Mucosa of rectum (tissue), 2 donors: ENCODE measurements at regions not wholly inside any gene's neighbourhood (a gene's known extent, or its start where the extent isn't known, plus 50 kb on each side); places are given as distances from the start of the nearest gene placed in this dataset.

Source experiments
- H3K27ac ChIP-seq, 2 donors: one replicate each; pipeline ENCODE4 v1.7.0; 2013; ENCODE audit warnings: inconsistent platforms in 2 of 2, low read depth in 2 of 2, low read length in 2 of 2
- H3K27me3 ChIP-seq, 2 donors: one replicate each; pipeline ENCODE4 v1.7.0; 2013; ENCODE audit warnings: low read length in 2 of 2; ENCODE audit not compliant: control insufficient read depth in 2 of 2, insufficient read depth in 2 of 2
- H3K36me3 ChIP-seq, 2 donors: one replicate each; pipeline ENCODE4 v1.7.0; 2013; ENCODE audit warnings: low read length in 2 of 2; ENCODE audit not compliant: control insufficient read depth in 2 of 2, insufficient read depth in 2 of 2
- H3K4me1 ChIP-seq, 2 donors: one replicate each; pipeline ENCODE4 v1.7.0; 2013; ENCODE audit warnings: low read length in 2 of 2, mild to moderate bottlenecking in 1 of 2; ENCODE audit not compliant: control insufficient read depth in 2 of 2, insufficient read depth in 2 of 2
- H3K4me3 ChIP-seq, 2 donors: one replicate each; pipeline ENCODE4 v1.7.0; 2013; ENCODE audit warnings: low read length in 2 of 2
- H3K9ac ChIP-seq, 2 donors: one replicate each; pipeline ENCODE4 v1.7.0; 2013; ENCODE audit warnings: low read length in 2 of 2, low read depth in 1 of 2, mild to moderate bottlenecking in 1 of 2
- H3K9me3 ChIP-seq, 2 donors: one replicate each; pipeline ENCODE4 v1.7.0; 2013; ENCODE audit warnings: low read length in 2 of 2; ENCODE audit not compliant: control insufficient read depth in 2 of 2
- donor health status: healthy.
- donor health status: Normal muscosa, but diverticular disease.

GRCh38 chr5:56461584-56461983 lies 228.5 kb upstream of the ANKRD55 start:
- no peak overlapping the region for H3K9ac ChIP-seq
- H3K36me3 ChIP-seq = no peaks in the 10 kb centered on the region
- no peak overlapping the region for H3K4me3 ChIP-seq
- no peaks in the 10 kb centered on the region for H3K9me3 ChIP-seq
- peaks cover 0 to 6% of the 10 kb centered on the region in 2 donors for H3K4me1 ChIP-seq
- no peak overlapping the region for H3K27ac ChIP-seq
- no peaks in the 10 kb centered on the region for H3K27me3 ChIP-seq

GRCh38 chr5:56460681-56461191 lies 227.6 kb upstream of the ANKRD55 start:
- no peak overlapping the region for H3K27ac ChIP-seq

DNA sequence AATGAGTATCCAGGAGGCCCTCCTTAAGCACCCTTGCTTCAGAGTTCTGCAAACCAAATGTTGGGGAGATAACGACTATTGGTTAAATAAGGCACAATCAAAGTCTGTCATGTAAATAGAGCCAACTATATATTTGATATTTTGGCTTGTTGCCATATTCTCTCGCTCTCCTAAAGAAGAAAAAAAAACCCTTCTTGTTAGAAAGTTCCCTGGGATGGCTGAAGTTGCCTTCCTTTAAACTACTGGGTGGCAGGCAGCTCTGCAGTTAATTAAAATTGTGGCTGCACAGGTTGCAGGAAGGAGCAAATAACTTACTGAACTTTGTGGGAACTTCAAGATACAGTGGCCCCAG lies 227.0 kb upstream of the ANKRD55 start:
- H3K27me3 ChIP-seq = no peaks in the 10 kb centered on the region
- H3K9ac ChIP-seq = no peak overlapping the region
- H3K9me3 ChIP-seq = no peaks in the 10 kb centered on the region
- no peak overlapping the region for H3K27ac ChIP-seq
- no peak overlapping the region for H3K4me3 ChIP-seq
- no peaks in the 10 kb centered on the region for H3K4me1 ChIP-seq
- H3K36me3 ChIP-seq = no peaks in the 10 kb centered on the region

More at GRCh38 chr5:56460681-56461191, 227.6 kb upstream of the ANKRD55 start:
- no peaks in the 10 kb centered on the region for H3K9me3 ChIP-seq
- H3K4me3 ChIP-seq = no peak overlapping the region
- no peaks in the 10 kb centered on the region for H3K27me3 ChIP-seq
- H3K4me1 ChIP-seq = peaks cover 0 to 4% of the 10 kb centered on the region in 2 donors
- H3K36me3 ChIP-seq = no peaks in the 10 kb centered on the region
- H3K9ac ChIP-seq = no peak overlapping the region

DNA sequence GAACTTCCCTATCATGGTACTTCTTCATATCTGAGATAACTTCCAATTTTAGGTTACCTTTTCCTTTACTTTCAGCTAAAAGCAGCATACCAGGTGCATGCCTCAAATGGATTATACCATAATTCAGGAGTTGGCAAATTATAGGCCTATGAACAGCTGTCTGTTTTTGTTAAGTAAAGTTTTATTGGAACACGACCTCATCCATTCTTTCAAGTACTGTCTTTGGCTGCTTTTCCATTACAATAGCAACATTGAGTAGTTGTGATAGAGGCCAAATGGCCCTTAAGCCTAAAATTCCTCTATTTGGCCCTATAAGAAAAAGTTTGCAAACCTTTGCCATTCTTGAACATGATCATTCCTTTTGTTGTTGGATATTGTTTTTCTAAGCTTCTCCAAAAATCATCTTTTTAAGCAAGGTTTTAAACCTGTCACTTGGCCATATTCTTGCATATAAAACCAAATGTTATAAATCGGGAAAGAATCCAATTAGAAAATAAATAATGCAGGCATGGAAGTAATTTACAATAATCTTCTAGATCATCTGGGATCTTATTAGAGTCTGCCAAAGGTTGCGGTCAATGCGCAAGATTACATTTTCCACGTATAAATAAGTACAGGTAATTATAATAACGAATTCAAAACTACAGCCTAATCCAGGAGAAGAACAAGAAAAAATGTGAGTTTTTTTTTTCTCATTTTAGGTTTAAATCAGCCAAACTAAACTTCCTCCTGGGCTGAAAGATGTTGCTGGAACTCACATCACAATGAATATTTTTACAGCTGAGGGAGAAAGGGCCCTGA lies 226.5 kb upstream of the ANKRD55 start:
- Histone ChIP-seq H3K27ac (no peak overlapping the region), H3K4me1 (no peaks in the 10 kb centered on the region), H3K36me3 (no peaks in the 10 kb centered on the region), H3K9me3 (no peaks in the 10 kb centered on the region), H3K27me3 (no peaks in the 10 kb centered on the region), H3K4me3 (no peak overlapping the region), H3K9ac (no peak overlapping the region)

DNA sequence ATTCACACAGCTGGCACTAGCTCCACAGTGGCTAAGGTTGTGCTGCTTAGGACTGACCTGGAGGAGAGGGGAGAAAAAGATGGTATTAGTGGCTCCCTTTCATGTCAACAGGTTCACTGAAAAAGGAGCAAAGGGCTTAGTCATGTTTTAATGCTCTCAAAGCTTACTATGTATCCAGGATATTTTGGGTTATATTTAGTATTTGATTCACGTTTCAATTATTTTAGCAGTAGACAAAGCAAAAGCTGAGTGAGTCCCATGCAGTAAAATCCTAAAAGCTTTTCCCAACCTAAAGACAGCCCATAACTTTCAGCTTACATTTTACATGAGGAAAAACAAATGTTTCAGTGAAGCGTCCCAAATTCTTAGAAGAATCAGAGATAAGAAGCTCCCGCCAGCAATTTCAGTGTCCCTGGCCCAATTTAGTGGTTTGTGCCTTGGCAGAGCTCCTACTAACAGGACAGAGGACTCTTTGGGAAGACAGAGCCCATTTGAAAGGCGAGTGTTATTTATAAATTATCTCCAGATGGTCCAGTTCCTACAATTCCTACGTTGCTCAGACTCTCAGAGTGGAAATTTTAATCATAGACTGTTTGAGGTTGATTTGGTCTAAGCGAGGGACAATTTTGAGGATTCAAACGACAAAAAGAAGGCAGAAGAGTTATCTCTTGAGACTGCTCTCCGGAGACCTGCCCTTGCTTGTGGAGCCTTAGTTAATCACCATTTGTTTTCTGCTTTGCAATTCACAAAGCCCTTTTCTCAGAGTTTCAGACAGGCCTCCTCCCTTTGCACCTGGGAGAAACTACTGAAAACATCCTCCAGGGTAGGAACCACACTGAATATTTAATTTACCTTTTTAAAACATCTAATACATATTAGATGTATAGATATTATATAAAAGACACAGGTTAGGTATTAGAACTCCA lies 225.0 kb upstream of the ANKRD55 start:
- H3K27me3 ChIP-seq = no peaks in the 10 kb centered on the region
- H3K4me3 ChIP-seq = no peak overlapping the region
- no peaks in the 10 kb centered on the region for H3K4me1 ChIP-seq
- no peak overlapping the region for H3K27ac ChIP-seq
- H3K9me3 ChIP-seq = no peaks in the 10 kb centered on the region
- H3K9ac ChIP-seq = no peak overlapping the region
- H3K36me3 ChIP-seq = no peaks in the 10 kb centered on the region

- no peak overlapping the region for H3K27ac ChIP-seq
- H3K9ac ChIP-seq = no peak overlapping the region
- no peaks in the 10 kb centered on the region for H3K4me1 ChIP-seq
- H3K9me3 ChIP-seq = no peaks in the 10 kb centered on the region
- no peaks in the 10 kb centered on the region for H3K27me3 ChIP-seq
- no peak overlapping the region for H3K4me3 ChIP-seq
- no peaks in the 10 kb centered on the region for H3K36me3 ChIP-seq
Observed at GRCh38 chr5:56456002-56456401, 222.9 kb upstream of the ANKRD55 start.

- H3K27me3 ChIP-seq = no peaks in the 10 kb centered on the region
- H3K4me1 ChIP-seq = no peaks in the 10 kb centered on the region
- no peaks in the 10 kb centered on the region for H3K9me3 ChIP-seq
- no peak overlapping the region for H3K4me3 ChIP-seq
- H3K36me3 ChIP-seq = no peaks in the 10 kb centered on the region
- no peak overlapping the region for H3K27ac ChIP-seq
- H3K9ac ChIP-seq = no peak overlapping the region
Observed at GRCh38 chr5:56455417-56455816, 222.3 kb upstream of the ANKRD55 start.

DNA sequence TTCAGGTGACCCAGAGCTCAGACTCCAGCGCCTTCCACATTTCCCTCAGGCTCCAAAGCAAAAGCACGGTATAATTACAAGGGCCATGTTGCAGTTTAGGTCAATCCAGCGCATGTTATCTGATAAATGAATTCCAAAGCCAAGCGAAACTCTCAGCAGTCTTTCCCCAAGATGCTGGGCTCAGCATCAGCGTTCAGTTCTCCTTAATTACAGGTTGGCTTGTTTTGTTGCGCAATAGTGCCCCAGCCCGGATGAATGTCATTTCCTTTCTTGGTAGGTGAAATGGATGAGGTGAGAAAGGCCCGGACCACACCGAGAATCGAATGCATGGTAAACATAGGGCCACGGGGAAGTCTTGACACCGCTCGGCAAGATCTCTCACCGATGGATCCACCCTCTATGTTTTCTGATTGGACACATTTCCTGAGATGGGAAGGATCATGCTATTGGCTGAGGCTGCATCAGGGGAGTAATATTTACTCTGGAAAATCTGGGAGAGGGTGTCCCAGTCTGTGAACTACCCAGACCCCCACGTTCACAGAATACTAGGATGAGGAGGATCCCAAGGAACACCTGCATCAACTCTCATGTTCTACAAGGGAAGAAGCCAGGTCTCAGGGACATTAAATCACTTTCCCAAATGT lies 221.2 kb upstream of the ANKRD55 start:
- Histone ChIP-seq H3K9me3 (no peaks in the 10 kb centered on the region), H3K4me1 (no peaks in the 10 kb centered on the region), H3K4me3 (no peak overlapping the region), H3K27ac (no peak overlapping the region), H3K27me3 (no peaks in the 10 kb centered on the region), H3K9ac (no peak overlapping the region), H3K36me3 (no peaks in the 10 kb centered on the region)

DNA sequence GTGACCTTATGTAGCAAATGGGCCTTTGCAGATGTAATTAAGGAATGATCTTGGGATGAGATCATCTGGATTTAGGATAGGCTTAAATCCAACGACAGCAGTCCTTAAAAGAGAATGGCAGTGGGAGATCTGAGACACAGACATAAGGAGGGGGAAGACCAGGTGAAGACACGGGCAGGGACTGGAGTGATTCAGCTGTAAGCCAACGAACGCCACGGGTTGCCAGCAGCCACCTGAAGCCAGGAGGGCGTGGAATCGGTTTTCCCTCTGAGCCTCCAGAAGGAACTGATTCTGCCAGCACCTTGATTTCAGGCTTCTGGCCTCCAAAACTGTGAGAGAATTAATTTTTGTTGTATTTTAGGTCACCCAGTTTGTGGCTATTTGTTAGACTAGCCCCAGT lies 218.6 kb upstream of the ANKRD55 start:
- Histone ChIP-seq H3K27ac (no peak overlapping the region), H3K4me1 (no peaks in the 10 kb centered on the region), H3K9ac (no peak overlapping the region), H3K4me3 (no peak overlapping the region), H3K36me3 (no peaks in the 10 kb centered on the region), H3K27me3 (no peaks in the 10 kb centered on the region), H3K9me3 (no peaks in the 10 kb centered on the region)

GRCh38 chr5:56450766-56451165 lies 217.6 kb upstream of the ANKRD55 start:
- Histone ChIP-seq H3K4me1 (no peaks in the 10 kb centered on the region), H3K36me3 (no peaks in the 10 kb centered on the region), H3K4me3 (no peak overlapping the region), H3K27me3 (no peaks in the 10 kb centered on the region), H3K27ac (no peak overlapping the region), H3K9me3 (no peaks in the 10 kb centered on the region), H3K9ac (no peak overlapping the region)
